IPS-18c (cell line): ENCODE measurements at regions not wholly inside any gene's neighbourhood (a gene's known extent, or its start where the extent isn't known, plus 50 kb on each side); places are given as distances from the start of the nearest gene placed in this dataset.
"Not testable (repeated sequence)": the region's sequence is repeated elsewhere in the genome, so short reads cannot be mapped to it uniquely, and the experiment has no call there.

ENCODE experiments used
- H3K4me3 ChIP-seq: 2 replicates; pipeline ENCODE4 v1.7.0; 2013; ENCODE audit warnings: low read depth, mild to moderate bottlenecking, low read length, moderate library complexity; ENCODE audit not compliant: insufficient read depth
- H3K9me3 ChIP-seq: one replicate; pipeline ENCODE4 v1.6.1; 2013; ENCODE audit warnings: mild to moderate bottlenecking, low read length, moderate library complexity; ENCODE audit not compliant: control insufficient read depth, insufficient read depth

- H3K4me3 ChIP-seq: no peak overlapping the region
Observed at GRCh38 chr20:48502758-48503157, 325.0 kb downstream of the PREX1 start.

GRCh38 chr20:48502016-48502415, 325.8 kb downstream of the PREX1 start:
- Histone ChIP-seq H3K4me3 (no peak overlapping the region), H3K9me3 (peaks cover 2% of the 10 kb centered on the region)

More at GRCh38 chr20:48502758-48503157, 325.0 kb downstream of the PREX1 start:
- H3K9me3 ChIP-seq: peaks cover 2% of the 10 kb centered on the region

- not testable (repeated sequence) for H3K4me3 ChIP-seq, H3K9me3 ChIP-seq
Observed at GRCh38 chr20:48500900-48501299, 326.9 kb downstream of the PREX1 start.

- not testable (repeated sequence) for H3K4me3 ChIP-seq, H3K9me3 ChIP-seq
Observed at GRCh38 chr20:48498939-48499338, 328.9 kb downstream of the PREX1 start.

- not testable (repeated sequence) for H3K4me3 ChIP-seq, H3K9me3 ChIP-seq
Observed at GRCh38 chr20:48498125-48498524, 329.7 kb downstream of the PREX1 start.

- Histone ChIP-seq H3K9me3 (no peaks in the 10 kb centered on the region), H3K4me3 (no peak overlapping the region)
Observed at GRCh38 chr20:48493966-48494365, 333.8 kb downstream of the PREX1 start.

GRCh38 chr20:48493331-48493730, 334.5 kb downstream of the PREX1 start:
- not testable (repeated sequence) for H3K9me3 ChIP-seq, H3K4me3 ChIP-seq

- Histone ChIP-seq H3K9me3 (no peaks in the 10 kb centered on the region), H3K4me3 (no peak overlapping the region)
Observed at GRCh38 chr20:48492715-48493070, 335.1 kb downstream of the PREX1 start.

GRCh38 chr20:48492015-48492714, 335.6 kb downstream of the PREX1 start:
- H3K9me3 ChIP-seq: no peaks in the 10 kb centered on the region
- H3K4me3 ChIP-seq: no peak overlapping the region

GRCh38 chr20:48490961-48491831, 336.6 kb downstream of the PREX1 start:
- H3K9me3 ChIP-seq: no peaks in the 10 kb centered on the region

GRCh38 chr20:48490341-48490740, 337.5 kb downstream of the PREX1 start:
- H3K4me3 ChIP-seq, H3K9me3 ChIP-seq: not testable (repeated sequence)

More at GRCh38 chr20:48490961-48491831, 336.6 kb downstream of the PREX1 start:
- no peak overlapping the region for H3K4me3 ChIP-seq

- H3K9me3 ChIP-seq: no peaks in the 10 kb centered on the region
- H3K4me3 ChIP-seq: no peak overlapping the region
Observed at GRCh38 chr20:48489656-48490055, 338.1 kb downstream of the PREX1 start.

- H3K4me3 ChIP-seq: no peak overlapping the region
Observed at GRCh38 chr20:48489046-48489463, 338.7 kb downstream of the PREX1 start.

GRCh38 chr20:48488334-48489034, 339.3 kb downstream of the PREX1 start:
- not testable (repeated sequence) for H3K9me3 ChIP-seq, H3K4me3 ChIP-seq

More at GRCh38 chr20:48489046-48489463, 338.7 kb downstream of the PREX1 start:
- no peaks in the 10 kb centered on the region for H3K9me3 ChIP-seq

GRCh38 chr20:48486065-48486464, 341.7 kb downstream of the PREX1 start:
- no peak overlapping the region for H3K4me3 ChIP-seq
- no peaks in the 10 kb centered on the region for H3K9me3 ChIP-seq

GRCh38 chr20:48485153-48485552, 342.6 kb downstream of the PREX1 start:
- not testable (repeated sequence) for H3K9me3 ChIP-seq, H3K4me3 ChIP-seq

- no peak overlapping the region for H3K4me3 ChIP-seq
Observed at GRCh38 chr20:48483334-48484066, 344.3 kb downstream of the PREX1 start.

More at GRCh38 chr20:48483334-48484066, 344.3 kb downstream of the PREX1 start:
- no peaks in the 10 kb centered on the region for H3K9me3 ChIP-seq
